Skin of body (tissue), 1 donor: ENCODE measurements at regions not wholly inside any gene's neighbourhood (a gene's known extent, or its start where the extent isn't known, plus 50 kb on each side); places are given as distances from the start of the nearest gene placed in this dataset.
"Not testable (repeated sequence)": the region's sequence is repeated elsewhere in the genome, so short reads cannot be mapped to it uniquely, and the experiment has no call there.

ENCODE experiments used
- DNase-seq: peaks from one replicate; lab custom pipeline; 2025; lab: John Stamatoyannopoulos, UW

DNA sequence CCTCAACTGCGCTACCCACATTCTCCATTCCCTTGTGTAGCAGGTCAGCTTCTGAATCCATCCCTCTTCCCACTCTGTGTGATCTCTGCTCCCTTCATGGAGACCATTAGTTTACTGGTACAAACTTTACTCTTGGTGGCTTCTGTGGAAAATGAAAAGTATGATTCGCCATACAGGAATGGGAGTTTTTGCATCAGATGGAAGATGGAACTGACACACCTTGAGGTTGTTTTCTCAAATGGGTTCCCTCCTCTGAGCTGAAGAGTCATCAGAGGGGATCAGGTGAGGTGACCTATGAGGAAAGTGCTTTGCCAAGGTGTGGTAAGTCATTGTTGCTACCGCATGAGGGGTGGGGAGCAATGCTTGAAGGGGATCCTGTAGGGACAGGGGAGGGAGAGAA lies 266.8 kb downstream of the INHBA start:
- DNase-seq: no peak

DNA sequence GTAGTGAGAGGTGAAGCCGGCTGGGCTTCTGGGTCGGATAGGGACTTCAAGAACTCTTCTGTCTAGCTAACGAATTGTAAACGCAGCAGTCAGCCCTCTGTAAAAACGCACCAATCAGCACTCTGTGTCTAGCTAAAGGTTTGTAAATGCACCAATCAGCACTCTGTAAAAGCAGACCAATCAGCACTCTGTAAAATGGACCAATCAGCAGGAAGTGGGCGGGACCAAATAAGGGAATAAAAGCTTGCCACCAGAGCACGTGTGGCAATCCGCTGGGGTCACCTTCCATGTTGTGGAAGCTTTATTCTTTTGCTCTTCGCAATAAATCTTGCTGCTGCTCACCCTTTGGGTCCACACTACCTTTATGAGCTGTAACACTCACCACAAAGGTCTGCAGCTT lies 267.9 kb downstream of the INHBA start:
- DNase-seq: not testable (repeated sequence)

DNA sequence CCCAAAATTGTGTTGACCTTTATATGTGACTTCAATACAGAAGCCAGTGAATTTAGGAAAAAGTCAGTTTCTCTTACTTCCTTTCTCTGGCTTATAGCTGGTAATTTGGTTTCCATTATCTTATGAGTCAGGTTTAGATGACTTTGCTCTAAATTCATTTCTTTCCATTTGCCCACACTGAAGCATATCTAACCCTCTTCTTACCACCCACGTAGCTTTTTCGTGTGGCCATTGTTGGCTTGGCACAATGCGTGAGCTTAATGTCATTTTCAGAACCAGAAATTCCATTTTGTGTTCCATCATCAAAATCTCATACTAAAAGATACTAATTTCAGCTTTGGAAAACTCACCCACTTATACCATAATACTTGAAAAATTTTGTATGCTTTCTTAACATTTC lies 271.2 kb downstream of the INHBA start:
- no peak for DNase-seq

DNA sequence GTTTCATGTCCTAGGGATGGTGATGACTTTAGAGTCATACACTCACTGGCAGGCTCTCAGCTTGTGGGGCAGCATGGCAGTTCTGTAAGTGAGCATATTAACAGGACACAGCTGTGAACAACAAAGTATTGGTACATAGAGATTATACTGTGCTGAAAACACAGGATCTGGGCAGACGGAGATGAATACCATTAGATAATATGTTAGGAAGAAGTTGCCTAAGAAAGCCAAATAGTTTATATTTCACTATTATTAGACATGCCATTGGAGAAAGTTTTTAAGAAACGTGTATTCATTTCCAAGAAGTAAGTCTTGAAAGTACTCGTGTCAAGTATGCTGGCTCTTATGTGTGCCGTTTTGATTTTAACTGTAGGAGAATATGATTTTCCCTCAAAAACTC lies 274.5 kb downstream of the INHBA start:
- no peak for DNase-seq

DNA sequence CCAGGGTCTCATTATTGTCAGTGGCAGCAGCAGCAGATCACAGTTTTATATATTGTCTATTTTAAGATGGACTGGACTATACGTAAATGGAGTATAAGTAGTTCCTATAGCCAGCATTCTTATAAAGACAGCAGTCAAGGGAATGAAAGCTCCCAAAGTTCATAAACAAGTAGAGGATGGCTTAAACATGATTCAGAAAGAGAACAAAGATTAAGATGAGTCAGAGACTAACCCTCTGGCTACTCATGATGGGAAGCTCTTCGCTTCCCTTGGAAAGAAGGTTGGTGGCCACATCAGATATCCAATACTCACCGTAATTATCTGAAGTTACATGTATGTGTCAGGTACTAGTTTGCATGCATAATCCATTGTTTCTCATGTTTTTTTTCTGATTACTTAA lies 277.0 kb downstream of the INHBA start:
- no peak for DNase-seq

DNA sequence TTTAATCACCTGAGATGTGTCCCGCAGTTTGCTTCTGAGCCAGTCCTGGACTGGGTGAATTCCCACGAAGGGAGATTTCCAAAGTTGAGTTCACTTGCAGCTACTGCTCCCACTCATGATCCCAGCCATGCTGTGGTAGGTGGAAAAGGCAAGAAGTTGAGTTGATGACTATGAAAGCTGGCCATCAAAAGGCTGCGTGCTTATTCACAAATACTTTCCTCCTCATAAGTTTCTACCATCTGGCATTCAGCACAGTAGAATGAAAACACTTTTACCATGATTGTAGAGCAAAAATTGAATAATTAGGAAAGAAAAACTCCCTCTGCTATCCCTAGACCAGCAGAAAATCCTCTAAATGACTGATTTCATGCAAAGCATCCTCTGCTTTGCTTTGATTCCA lies 281.8 kb downstream of the INHBA start:
- DNase-seq: no peak

DNA sequence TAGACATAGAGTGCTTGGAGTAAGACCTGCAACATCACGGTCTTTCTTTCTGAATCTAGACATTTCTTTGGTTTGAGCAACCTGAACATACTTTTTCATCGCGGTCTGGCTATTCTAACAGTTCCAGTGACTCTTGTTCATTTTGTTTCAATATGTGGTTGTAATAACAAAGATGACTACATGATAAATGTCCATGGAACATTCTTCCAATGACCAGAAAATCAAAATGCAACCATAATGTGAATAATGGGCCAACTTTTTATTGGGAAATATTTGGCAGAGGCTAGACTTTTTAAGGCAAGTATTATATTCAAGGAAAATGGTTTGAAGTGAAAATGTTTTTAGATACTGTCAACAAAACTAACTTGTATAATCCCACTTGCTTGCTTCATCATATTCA lies 282.5 kb downstream of the INHBA start:
- peak; percentile 23 for DNase-seq

DNA sequence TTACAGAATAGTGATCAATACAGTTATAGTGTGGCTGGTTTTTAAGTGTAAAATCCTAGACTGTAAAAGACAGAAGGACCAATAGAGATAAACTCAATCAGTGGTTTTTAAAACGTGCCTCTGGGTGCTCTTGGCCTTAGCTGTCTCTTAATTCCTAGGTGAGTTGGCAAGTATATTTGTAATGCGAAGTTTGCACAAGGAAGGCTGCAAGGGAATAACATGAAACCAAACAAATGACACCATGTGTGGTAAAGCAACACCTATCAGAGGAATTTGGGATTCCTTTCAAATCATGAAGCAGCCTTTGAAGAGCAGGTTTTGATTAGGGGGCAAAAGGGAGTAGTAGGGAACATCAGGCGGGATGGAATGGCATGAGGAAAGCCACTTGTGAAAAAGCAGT lies 284.6 kb downstream of the INHBA start:
- DNase-seq: no peak

DNA sequence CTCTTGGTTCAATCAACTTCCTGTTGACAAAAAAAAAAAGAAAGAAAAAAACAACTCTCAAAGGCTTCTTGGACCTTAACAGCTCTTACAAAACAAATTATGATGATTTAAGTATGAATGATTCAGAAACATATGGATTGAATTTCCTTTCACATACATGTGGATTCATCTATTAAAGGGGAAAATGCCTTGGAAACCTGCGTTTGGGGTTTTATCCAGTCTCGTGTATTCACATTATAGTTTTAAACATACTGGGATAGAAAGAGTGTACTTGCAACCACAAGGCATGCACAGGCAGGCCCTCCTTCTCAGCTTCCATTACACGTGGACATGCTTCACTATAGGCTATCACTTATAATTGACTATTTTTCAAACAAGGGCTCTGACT lies 286.7 kb downstream of the INHBA start:
- DNase-seq: peak; percentile 67

DNA sequence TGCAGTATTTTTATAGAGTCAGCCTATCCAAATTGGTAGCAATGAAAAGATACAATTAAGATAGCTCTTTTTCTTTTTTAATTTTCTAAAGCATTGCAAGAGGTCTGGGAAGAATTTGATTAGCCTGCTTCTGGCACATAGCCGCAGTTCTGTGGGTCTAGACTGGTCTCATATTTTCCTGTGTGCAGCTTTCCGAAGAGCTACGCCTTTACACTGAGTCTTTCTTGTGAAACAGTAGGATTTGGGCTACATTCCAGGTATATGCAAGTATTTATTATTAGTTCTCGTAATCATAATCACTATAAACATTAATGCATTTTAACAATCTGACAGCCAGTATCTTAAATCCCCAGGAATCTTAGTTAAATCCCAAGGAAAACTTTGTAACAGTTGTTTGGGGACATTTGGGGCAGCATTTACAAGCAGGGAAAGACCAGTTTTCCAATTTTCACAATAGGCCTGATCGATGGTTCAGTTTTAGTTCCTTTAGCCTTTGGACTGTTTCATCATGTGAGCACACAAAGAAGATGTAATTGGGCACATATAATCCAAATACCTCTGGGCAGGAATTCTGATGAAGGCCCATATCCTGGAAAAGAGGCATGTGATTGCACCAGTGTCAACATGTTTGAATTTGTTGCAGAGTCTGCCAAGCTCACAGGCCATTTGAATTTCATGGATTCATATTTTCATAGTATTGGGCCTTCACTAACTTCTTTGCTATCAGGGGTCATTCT lies 287.3 kb downstream of the INHBA start:
- DNase-seq: peak; percentile 57

DNA sequence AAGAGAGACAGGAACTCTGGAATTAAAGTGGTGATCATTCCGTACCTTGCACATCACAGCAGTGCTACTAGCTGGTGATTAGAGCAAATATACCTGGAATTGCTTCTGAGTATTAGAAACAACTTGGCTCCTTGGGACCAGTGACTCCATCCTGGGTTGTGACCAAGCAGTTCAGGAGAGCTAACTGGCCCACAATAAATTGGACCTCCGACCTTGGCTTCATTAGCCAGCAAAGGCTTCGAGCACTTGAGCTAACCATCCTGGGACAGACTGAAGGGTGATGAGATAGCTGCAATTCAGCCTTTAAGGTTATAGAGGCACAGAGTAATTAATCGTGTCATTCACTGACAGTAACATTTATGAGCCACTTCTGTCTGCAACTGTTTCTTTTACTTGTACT lies 287.8 kb downstream of the INHBA start:
- DNase-seq: no peak

DNA sequence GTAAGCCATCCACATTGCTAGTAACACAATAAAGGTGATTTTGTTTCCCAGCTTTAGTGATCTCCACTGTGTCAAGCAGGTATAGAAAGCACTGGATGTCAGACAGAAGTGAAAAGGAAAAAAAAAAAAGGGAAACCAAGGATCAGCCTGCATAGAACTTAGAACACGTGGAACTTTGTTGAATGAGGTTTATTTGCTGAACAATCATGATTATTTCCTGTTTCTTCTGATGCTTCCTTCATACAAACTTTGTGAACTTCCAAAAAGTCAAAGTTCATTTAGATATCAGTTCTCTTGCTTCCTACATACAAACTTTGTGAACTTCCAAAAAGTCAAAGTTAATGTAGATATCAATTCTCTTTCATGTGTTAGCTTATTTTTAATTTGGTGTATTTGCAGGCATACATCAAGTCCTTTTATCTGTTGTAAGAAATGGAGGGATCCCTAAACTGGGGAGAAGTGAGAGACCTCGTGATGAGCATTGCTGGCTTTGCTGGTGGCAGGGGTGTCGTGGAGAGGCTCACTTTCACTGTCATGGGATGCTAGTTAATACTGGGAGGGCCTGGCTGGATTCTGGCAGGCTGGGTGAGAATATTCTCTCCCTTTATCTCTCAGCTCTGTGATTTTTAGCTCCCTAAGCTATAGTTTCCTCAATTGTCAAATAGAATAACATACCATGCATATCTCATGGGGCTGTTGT lies 298.4 kb downstream of the INHBA start:
- no peak for DNase-seq

DNA sequence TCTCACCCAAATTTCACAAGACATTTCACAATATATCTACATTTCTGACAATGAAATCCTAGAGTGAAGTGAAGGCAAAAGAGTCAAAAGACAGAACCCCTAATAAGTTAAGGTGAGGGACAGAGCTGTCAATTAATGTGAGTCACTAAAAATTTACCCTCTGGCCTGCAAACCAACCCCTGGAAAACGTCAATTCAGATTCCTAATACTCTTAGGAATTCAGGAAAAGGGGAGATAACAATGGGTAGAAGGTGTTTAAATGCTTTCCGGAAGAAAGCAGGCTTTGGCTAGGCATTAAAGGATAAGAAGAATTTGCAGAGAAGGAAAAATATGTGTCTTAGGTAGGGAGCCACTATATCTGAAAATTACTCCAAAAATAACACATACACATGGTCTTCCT lies 299.6 kb downstream of the INHBA start:
- no peak for DNase-seq

DNA sequence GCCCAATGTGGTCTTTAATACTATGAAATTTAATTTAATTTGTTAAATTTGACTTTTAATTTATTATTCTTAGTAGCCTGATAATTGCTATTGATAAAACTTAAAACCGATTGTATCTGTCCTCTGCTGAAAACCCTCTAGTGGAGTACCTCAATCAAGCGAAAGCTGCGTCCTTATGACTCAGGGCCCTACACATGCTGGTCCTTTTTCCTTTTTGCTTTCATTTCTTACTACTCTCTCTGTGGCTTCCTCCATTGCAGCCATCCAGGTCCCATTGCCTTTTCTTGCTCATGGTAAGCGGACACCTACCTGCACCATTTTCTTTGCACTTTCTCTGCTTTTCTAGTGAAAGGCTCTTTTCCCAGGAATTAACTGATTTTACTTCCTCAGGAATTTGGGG lies 301.1 kb downstream of the INHBA start:
- no peak for DNase-seq

DNA sequence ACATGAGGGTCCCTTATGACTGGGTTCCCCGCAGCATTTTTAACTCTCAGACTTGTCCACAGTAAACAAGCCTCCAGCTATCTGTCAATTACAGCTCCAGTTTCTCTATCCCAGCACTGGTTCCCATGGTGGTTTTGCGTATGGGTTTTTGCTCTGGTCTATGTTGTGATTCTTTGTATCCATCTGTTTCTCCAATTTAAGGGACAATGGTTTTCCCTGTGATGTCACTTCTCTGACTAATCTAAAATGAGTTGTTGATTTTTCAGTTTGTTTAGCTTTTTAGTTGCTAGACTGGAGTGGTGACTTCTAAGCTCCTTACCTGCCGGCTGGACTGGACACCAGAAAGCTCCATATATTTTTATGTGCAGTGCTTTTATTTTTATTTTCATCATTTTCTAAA lies 303.7 kb downstream of the INHBA start:
- no peak for DNase-seq

DNA sequence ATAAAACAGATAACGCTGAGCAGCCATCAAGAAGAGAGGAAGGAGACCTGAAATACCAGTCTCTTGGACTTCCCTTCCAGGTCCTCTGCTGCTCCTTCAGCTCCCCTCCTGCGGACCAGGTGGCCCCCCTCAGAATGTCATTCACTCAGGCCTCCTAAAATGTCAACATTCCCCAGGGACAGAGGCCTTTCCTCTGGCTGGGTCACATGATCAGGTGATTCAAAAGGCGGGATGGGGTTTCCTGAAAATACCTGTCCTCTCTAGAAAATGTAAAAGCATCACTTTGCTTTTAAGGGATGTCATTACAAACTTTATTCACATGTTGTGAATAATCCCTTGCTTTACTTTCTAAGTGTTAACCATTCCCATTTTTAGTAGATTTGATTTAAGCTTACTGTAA lies 311.1 kb downstream of the INHBA start:
- DNase-seq: no peak

DNA sequence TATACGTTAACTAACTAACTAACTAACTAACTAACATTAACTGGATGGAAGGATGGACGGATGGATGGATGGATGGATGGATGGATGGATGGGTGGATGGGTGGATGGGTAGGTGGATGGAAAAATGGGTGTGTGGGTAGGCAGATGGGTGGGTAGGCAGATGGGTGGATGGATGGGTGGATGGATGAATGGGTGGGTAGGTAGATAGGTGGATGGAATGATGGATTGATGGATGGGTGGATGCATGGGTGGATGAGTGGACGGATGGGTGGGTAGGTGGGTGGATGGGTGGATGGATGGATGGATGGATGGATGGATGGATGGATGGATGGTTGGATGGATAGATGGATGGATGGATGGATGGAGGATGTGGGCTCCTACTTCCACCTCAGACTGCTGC lies 314.0 kb downstream of the INHBA start:
- not testable (repeated sequence) for DNase-seq

DNA sequence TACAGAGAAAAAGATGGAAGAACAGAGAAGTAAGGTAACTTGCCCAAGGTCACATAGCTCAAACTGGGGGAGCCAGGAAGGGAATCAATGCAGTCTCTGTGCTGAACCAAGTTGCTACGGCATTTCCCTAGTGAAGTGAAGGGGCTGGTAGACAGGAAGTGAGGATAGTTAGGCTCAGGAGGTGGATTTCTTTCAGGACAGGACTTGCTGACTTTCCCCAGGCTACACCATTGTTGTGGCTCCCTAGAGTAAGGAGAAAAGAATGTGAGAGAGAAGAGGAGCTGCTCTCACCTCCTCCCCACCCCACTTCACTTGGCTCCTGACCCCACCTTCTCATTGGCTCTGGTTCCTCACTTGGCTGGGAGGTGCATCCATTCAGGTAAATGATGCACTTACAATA lies 316.9 kb downstream of the INHBA start:
- no peak for DNase-seq

DNA sequence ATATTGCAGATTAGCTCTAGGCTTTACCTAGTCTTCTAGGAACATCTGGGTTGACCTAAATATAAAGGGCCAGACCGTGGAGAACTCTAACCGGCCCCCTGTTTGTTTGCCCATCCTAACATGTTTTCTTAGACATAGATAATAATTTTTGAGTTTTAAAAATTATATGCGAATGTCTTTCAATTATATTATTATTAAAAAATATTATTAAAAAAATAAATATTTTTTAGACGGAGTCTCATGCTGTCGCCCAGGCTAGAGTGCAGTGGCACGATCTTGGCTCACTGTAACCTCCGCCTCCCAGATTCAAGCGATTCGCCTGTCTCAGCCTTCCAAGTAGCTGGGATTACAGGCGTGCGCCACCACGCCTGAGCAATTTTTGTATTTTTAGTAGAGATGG lies 318.5 kb downstream of the INHBA start:
- no peak for DNase-seq

DNA sequence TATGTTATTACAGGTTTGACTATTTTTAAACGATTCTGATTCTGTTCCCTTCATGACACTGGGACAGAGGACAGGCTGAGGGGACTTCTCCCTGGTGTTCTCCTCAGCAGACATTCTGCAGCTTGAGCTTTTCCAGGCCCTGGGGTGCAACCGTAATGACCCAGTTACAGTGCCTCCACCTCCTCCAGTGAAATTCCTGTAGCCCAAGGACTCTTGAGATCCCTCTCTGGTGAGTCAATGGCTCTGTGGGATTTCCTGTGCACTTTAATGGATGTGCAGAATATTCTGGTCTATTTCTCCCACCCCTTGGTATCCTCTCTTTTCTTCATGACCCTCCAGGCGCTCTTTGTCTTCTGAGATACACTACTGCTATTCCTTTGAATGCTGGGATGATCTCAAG lies 319.3 kb downstream of the INHBA start:
- DNase-seq: no peak

DNA sequence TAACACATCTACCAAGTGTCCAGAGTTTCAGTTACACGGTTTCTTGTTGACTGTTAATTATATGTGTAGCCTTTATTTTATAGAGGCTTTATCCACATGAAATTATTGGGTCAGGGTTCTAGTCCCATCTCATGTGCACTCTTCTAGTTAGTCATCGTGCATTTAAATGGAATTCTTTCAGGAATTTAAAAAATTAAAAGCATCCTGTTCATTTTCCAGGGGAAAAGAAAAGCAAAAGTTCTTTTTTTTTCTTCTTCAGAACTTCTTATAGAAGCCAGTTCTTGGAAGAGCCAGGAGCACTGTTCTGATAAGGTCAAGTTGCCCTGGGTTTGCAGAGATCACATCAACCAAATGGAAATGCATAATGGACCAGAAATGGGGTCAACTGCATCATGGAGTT lies 324.7 kb downstream of the INHBA start:
- no peak for DNase-seq

DNA sequence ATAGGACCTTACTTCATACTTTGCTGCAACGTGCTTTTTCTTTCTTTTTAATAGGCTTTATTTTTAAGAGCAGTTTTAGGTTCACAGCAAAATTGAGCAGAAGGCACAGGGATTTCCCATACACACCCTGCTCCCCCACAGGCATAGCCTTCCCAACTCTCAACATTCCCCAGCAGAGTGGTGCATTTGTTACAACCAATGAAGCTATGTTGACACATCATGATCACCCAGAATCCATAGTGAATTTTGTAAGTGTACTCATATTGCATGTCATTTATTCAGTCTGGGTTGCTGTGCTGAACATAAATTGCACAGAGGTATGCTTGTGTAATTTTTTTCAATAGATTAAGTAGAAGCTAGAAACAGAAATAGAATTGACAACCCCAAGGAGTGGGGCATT lies 327.3 kb downstream of the INHBA start:
- DNase-seq: no peak

DNA sequence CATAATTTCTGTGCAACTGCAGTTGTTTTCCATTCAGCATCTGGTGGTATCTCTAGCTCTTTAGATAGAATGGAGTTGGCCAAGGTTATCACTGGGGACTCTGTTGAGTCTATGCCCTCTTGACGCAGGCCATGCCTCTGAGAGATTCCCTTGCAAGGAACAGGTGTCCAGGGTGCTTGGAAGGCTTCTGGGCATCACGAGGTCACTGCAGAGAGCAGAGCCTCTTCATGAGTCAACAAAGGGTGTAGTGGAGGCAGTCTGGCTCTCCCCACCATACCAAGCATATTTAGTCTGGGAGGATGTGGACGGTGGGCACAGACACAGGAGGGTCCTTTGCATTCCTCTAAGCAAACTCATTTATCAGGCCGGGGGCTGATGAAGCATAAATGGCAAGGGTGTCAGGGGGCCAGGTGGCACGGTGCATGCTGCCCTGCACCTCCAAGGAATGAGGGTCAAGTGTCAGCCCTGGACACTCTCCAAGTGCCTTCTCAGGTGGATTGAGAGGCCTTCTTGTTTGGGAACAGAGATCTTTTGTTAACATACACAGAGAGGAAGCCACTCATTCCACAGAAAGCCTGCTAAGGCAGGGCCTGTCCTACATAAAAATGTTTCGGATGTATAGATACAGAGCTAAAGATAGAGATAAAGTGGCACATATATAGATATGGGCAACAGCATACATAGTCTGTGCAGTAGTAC lies 328.6 kb downstream of the INHBA start:
- no peak for DNase-seq
